ENCODE measurements at regions not wholly inside any gene's neighbourhood (a gene's known extent, or its start where the extent isn't known, plus 50 kb on each side); places are given as distances from the start of the nearest gene placed in this dataset.

DNA sequence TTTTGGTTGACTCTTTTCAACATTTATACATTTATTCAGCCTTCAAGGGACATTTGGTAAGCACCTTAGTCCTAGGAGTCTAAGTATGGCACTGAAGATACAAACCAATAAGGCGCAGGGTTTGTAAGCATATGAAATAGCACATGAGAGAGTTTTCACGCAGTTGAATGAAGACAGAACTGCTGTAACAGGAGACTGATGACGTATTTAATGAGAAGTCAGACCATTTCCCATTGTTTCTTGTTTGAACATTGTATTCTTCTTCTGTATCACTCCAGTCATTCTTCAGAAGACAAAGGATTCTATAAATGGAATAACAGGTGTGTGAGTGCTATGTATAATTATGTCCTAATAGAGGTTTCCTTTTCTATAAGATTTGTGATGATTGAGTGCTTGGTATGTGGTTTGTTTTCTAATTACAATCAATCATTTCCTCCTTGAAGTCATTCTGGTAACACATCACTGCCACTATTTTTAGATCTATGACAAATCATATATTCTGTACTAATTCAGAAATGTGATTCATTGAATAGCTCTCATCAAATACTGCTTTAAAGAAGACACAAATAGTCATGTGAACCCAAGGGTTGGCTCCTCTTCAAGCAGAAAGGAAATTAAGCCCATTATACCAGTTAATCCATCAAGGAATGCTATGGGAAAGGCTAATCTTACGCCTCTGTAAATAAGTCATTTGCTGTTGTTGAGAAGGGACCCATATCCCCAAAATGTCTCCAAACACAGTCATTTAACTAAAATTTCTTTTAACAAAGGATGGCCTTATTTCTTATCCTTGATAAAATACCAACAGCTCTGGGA, 222.8 kb upstream of the NBEA start:
- TF ChIP-seq, protein P1, sequence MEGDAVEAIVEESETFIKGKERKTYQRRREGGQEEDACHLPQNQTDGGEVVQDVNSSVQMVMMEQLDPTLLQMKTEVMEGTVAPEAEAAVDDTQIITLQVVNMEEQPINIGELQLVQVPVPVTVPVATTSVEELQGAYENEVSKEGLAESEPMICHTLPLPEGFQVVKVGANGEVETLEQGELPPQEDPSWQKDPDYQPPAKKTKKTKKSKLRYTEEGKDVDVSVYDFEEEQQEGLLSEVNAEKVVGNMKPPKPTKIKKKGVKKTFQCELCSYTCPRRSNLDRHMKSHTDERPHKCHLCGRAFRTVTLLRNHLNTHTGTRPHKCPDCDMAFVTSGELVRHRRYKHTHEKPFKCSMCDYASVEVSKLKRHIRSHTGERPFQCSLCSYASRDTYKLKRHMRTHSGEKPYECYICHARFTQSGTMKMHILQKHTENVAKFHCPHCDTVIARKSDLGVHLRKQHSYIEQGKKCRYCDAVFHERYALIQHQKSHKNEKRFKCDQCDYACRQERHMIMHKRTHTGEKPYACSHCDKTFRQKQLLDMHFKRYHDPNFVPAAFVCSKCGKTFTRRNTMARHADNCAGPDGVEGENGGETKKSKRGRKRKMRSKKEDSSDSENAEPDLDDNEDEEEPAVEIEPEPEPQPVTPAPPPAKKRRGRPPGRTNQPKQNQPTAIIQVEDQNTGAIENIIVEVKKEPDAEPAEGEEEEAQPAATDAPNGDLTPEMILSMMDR (IDR thresholded peaks at IDR 0.05) = no peak
- TF ChIP-seq ZFX (IDR thresholded peaks at IDR 0.05; ENCODE audit: borderline replicate concordance) = no peak

Measured in 22Rv1 (cell line).